ENCODE measurements at regions not wholly inside any gene's neighbourhood (a gene's known extent, or its start where the extent isn't known, plus 50 kb on each side); places are given as distances from the start of the nearest gene placed in this dataset.

GRCh38 chr2:78304678-78305077 lies 720.8 kb upstream of the REG3G start:
- Histone ChIP-seq H3K4me3 (ENCODE audit: low read length) (no peak overlapping the region), H3K4me1 (ENCODE audit: control insufficient read depth, insufficient read depth, low read length) (no peaks in the 10 kb centered on the region), H3K9ac (ENCODE audit: low read length) (no peak overlapping the region), H3K36me3 (ENCODE audit: control insufficient read depth, insufficient read depth, low read length, severe bottlenecking) (no peaks in the 10 kb centered on the region), H3K9me3 (ENCODE audit: control insufficient read depth, low read length) (no peaks in the 10 kb centered on the region), H3K27me3 (replicated peaks; ENCODE audit: control insufficient read depth, insufficient read depth, low read length) (no peaks in the 10 kb centered on the region)
- no peak for DNase-seq (ENCODE audit: low read depth)

GRCh38 chr2:78309460-78309859 lies 716.0 kb upstream of the REG3G start:
- H3K9ac ChIP-seq (ENCODE audit: low read length), result no peak overlapping the region
- no peaks in the 10 kb centered on the region for H3K36me3 ChIP-seq (ENCODE audit: control insufficient read depth, insufficient read depth, low read length, severe bottlenecking)
- no peak overlapping the region for H3K4me3 ChIP-seq (ENCODE audit: low read length)
- H3K27me3 ChIP-seq (replicated peaks; ENCODE audit: control insufficient read depth, insufficient read depth, low read length), result no peaks in the 10 kb centered on the region
- DNase-seq (ENCODE audit: low read depth), result no peak
- no peaks in the 10 kb centered on the region for H3K9me3 ChIP-seq (ENCODE audit: control insufficient read depth, low read length)
- H3K4me1 ChIP-seq (ENCODE audit: control insufficient read depth, insufficient read depth, low read length), result no peaks in the 10 kb centered on the region

GRCh38 chr2:78315368-78315767 lies 710.1 kb upstream of the REG3G start:
- H3K27me3 ChIP-seq (replicated peaks; ENCODE audit: control insufficient read depth, insufficient read depth, low read length), result no peaks in the 10 kb centered on the region
- no peaks in the 10 kb centered on the region for H3K36me3 ChIP-seq (ENCODE audit: control insufficient read depth, insufficient read depth, low read length, severe bottlenecking)
- no peak for DNase-seq (ENCODE audit: low read depth)
- H3K4me1 ChIP-seq (ENCODE audit: control insufficient read depth, insufficient read depth, low read length), result no peaks in the 10 kb centered on the region
- H3K4me3 ChIP-seq (ENCODE audit: low read length), result no peak overlapping the region
- no peak overlapping the region for H3K9ac ChIP-seq (ENCODE audit: low read length)
- no peaks in the 10 kb centered on the region for H3K9me3 ChIP-seq (ENCODE audit: control insufficient read depth, low read length)

- no peak for DNase-seq (ENCODE audit: low read depth)
- Histone ChIP-seq H3K4me3 (ENCODE audit: low read length) (no peak overlapping the region), H3K4me1 (ENCODE audit: control insufficient read depth, insufficient read depth, low read length) (no peaks in the 10 kb centered on the region), H3K27me3 (replicated peaks; ENCODE audit: control insufficient read depth, insufficient read depth, low read length) (no peaks in the 10 kb centered on the region), H3K9ac (ENCODE audit: low read length) (no peak overlapping the region), H3K9me3 (ENCODE audit: control insufficient read depth, low read length) (no peaks in the 10 kb centered on the region), H3K36me3 (ENCODE audit: control insufficient read depth, insufficient read depth, low read length, severe bottlenecking) (no peaks in the 10 kb centered on the region)
These were observed 707.2 kb upstream of the REG3G start for GRCh38 chr2:78318275-78318674.

GRCh38 chr2:78330193-78330592 lies 695.3 kb upstream of the REG3G start:
- DNase-seq (ENCODE audit: low read depth), result no peak
- Histone ChIP-seq H3K9ac (ENCODE audit: low read length) (no peak overlapping the region), H3K4me1 (ENCODE audit: control insufficient read depth, insufficient read depth, low read length) (no peaks in the 10 kb centered on the region), H3K4me3 (ENCODE audit: low read length) (no peak overlapping the region), H3K36me3 (ENCODE audit: control insufficient read depth, insufficient read depth, low read length, severe bottlenecking) (no peaks in the 10 kb centered on the region), H3K27me3 (replicated peaks; ENCODE audit: control insufficient read depth, insufficient read depth, low read length) (no peaks in the 10 kb centered on the region), H3K9me3 (ENCODE audit: control insufficient read depth, low read length) (no peaks in the 10 kb centered on the region)

- Histone ChIP-seq H3K9ac (ENCODE audit: low read length) (no peak overlapping the region), H3K36me3 (ENCODE audit: control insufficient read depth, insufficient read depth, low read length, severe bottlenecking) (no peaks in the 10 kb centered on the region), H3K4me1 (ENCODE audit: control insufficient read depth, insufficient read depth, low read length) (no peaks in the 10 kb centered on the region), H3K9me3 (ENCODE audit: control insufficient read depth, low read length) (no peaks in the 10 kb centered on the region), H3K4me3 (ENCODE audit: low read length) (no peak overlapping the region), H3K27me3 (replicated peaks; ENCODE audit: control insufficient read depth, insufficient read depth, low read length) (no peaks in the 10 kb centered on the region)
- peak; percentile 14 for DNase-seq (ENCODE audit: low read depth)
These were observed 674.3 kb upstream of the REG3G start for GRCh38 chr2:78351208-78351607.

- Histone ChIP-seq H3K4me3 (ENCODE audit: low read length) (no peak overlapping the region), H3K9ac (ENCODE audit: low read length) (no peak overlapping the region), H3K27me3 (replicated peaks; ENCODE audit: control insufficient read depth, insufficient read depth, low read length) (no peaks in the 10 kb centered on the region), H3K4me1 (ENCODE audit: control insufficient read depth, insufficient read depth, low read length) (no peaks in the 10 kb centered on the region), H3K9me3 (ENCODE audit: control insufficient read depth, low read length) (no peaks in the 10 kb centered on the region), H3K36me3 (ENCODE audit: control insufficient read depth, insufficient read depth, low read length, severe bottlenecking) (no peaks in the 10 kb centered on the region)
- DNase-seq (ENCODE audit: low read depth), result no peak
These were observed 672.3 kb upstream of the REG3G start for GRCh38 chr2:78353168-78353567.

- no peak for DNase-seq (ENCODE audit: low read depth)
- Histone ChIP-seq H3K9ac (ENCODE audit: low read length) (no peak overlapping the region), H3K36me3 (ENCODE audit: control insufficient read depth, insufficient read depth, low read length, severe bottlenecking) (no peaks in the 10 kb centered on the region), H3K4me3 (ENCODE audit: low read length) (no peak overlapping the region), H3K4me1 (ENCODE audit: control insufficient read depth, insufficient read depth, low read length) (no peaks in the 10 kb centered on the region), H3K9me3 (ENCODE audit: control insufficient read depth, low read length) (no peaks in the 10 kb centered on the region), H3K27me3 (replicated peaks; ENCODE audit: control insufficient read depth, insufficient read depth, low read length) (no peaks in the 10 kb centered on the region)
These were observed 669.5 kb upstream of the REG3G start for GRCh38 chr2:78355967-78356366.

- Histone ChIP-seq H3K4me3 (ENCODE audit: low read length) (no peak overlapping the region), H3K36me3 (ENCODE audit: control insufficient read depth, insufficient read depth, low read length, severe bottlenecking) (no peaks in the 10 kb centered on the region), H3K27me3 (replicated peaks; ENCODE audit: control insufficient read depth, insufficient read depth, low read length) (no peaks in the 10 kb centered on the region), H3K9me3 (ENCODE audit: control insufficient read depth, low read length) (no peaks in the 10 kb centered on the region), H3K4me1 (ENCODE audit: control insufficient read depth, insufficient read depth, low read length) (no peaks in the 10 kb centered on the region), H3K9ac (ENCODE audit: low read length) (no peak overlapping the region)
- DNase-seq (ENCODE audit: low read depth), result no peak
These were observed 641.9 kb upstream of the REG3G start for GRCh38 chr2:78383576-78383975.

- no peaks in the 10 kb centered on the region for H3K36me3 ChIP-seq (ENCODE audit: control insufficient read depth, insufficient read depth, low read length, severe bottlenecking)
- no peak overlapping the region for H3K9ac ChIP-seq (ENCODE audit: low read length)
- H3K9me3 ChIP-seq (ENCODE audit: control insufficient read depth, low read length), result peaks cover 3% of the 10 kb centered on the region
- H3K4me3 ChIP-seq (ENCODE audit: low read length), result no peak overlapping the region
- no peaks in the 10 kb centered on the region for H3K4me1 ChIP-seq (ENCODE audit: control insufficient read depth, insufficient read depth, low read length)
- H3K27me3 ChIP-seq (replicated peaks; ENCODE audit: control insufficient read depth, insufficient read depth, low read length), result no peaks in the 10 kb centered on the region
- DNase-seq (ENCODE audit: low read depth), result no peak
These were observed 628.3 kb upstream of the REG3G start for GRCh38 chr2:78397198-78397597.

- no peaks in the 10 kb centered on the region for H3K4me1 ChIP-seq (ENCODE audit: control insufficient read depth, insufficient read depth, low read length)
- no peaks in the 10 kb centered on the region for H3K9me3 ChIP-seq (ENCODE audit: control insufficient read depth, low read length)
- no peaks in the 10 kb centered on the region for H3K27me3 ChIP-seq (replicated peaks; ENCODE audit: control insufficient read depth, insufficient read depth, low read length)
- H3K4me3 ChIP-seq (ENCODE audit: low read length), result no peak overlapping the region
- no peak overlapping the region for H3K9ac ChIP-seq (ENCODE audit: low read length)
- no peaks in the 10 kb centered on the region for H3K36me3 ChIP-seq (ENCODE audit: control insufficient read depth, insufficient read depth, low read length, severe bottlenecking)
- DNase-seq (ENCODE audit: low read depth), result no peak
These were observed 617.3 kb upstream of the REG3G start for GRCh38 chr2:78407960-78408794.

GRCh38 chr2:78408795-78409118 lies 616.7 kb upstream of the REG3G start:
- H3K9ac ChIP-seq (ENCODE audit: low read length), result no peak overlapping the region
- no peaks in the 10 kb centered on the region for H3K4me1 ChIP-seq (ENCODE audit: control insufficient read depth, insufficient read depth, low read length)
- no peak overlapping the region for H3K4me3 ChIP-seq (ENCODE audit: low read length)
- no peaks in the 10 kb centered on the region for H3K36me3 ChIP-seq (ENCODE audit: control insufficient read depth, insufficient read depth, low read length, severe bottlenecking)
- DNase-seq (ENCODE audit: low read depth), result no peak
- no peaks in the 10 kb centered on the region for H3K27me3 ChIP-seq (replicated peaks; ENCODE audit: control insufficient read depth, insufficient read depth, low read length)
- H3K9me3 ChIP-seq (ENCODE audit: control insufficient read depth, low read length), result no peaks in the 10 kb centered on the region
